IMR-90 (cell line): ENCODE measurements at regions not wholly inside any gene's neighbourhood (a gene's known extent, or its start where the extent isn't known, plus 50 kb on each side); places are given as distances from the start of the nearest gene placed in this dataset.

Source experiments
- ATAC-seq: fragments of 200-7000 bp; cut with Tn5 transposase; 2 replicates; pipeline ENCODE4 v1.9.1; 2020; ENCODE audit warnings: low read depth, mild to moderate bottlenecking, moderate library complexity
- BruUV-seq: library from RNA; stranded (reverse); fragments of 400-500 nt; replicated peaks from 2 replicates; lab custom pipeline; 2021; lab: Mats Ljungman, UMichigan
- CTCF ChIA-PET: fragments of 300-600 bp; formaldehyde crosslinking; extraction: SDS; loops from one replicate; lab custom pipeline; 2021; ENCODE audit warnings: antibody characterized with exemption; lab: Yijun Ruan, JAX
- POLR2A ChIA-PET: fragments of 300-600 bp; sonication (Branson Sonifier 250); formaldehyde crosslinking; loops from one replicate; lab custom pipeline; 2022; ENCODE audit warnings: antibody characterized with exemption; ENCODE audit not compliant: unreplicated experiment; lab: Charles Lee
- DNase-seq: peaks from one replicate; pipeline ENCODE4 v3.0.0; 2013
- H2AFZ ChIP-seq: replicated peaks from 2 replicates; pipeline ENCODE3; 2013; ENCODE audit warnings: low read length, mild to moderate bottlenecking; ENCODE audit not compliant: poor library complexity
- H2AK5ac ChIP-seq: 2 replicates; pipeline ENCODE4 v1.6.1; 2013; ENCODE audit warnings: low read depth, low read length, inconsistent platforms
- H2AK9ac ChIP-seq: replicated peaks from 2 replicates; pipeline ENCODE3; 2013; ENCODE audit warnings: mild to moderate bottlenecking, low read depth, low read length, moderate library complexity; ENCODE audit not compliant: poor library complexity
- H2BK120ac ChIP-seq: 2 replicates; pipeline ENCODE4 v1.6.1; 2013; ENCODE audit warnings: low read depth, low read length, inconsistent platforms
- H2BK15ac ChIP-seq: 3 replicates; pipeline ENCODE4 v1.6.1; 2013; ENCODE audit warnings: low read depth, low read length, inconsistent platforms
- H2BK20ac ChIP-seq: 2 replicates; pipeline ENCODE4 v1.6.1; 2013; ENCODE audit warnings: low read depth, mild to moderate bottlenecking, inconsistent platforms, low read length, moderate library complexity
- H2BK5ac ChIP-seq: 2 replicates; pipeline ENCODE4 v1.6.1; 2013; ENCODE audit warnings: mild to moderate bottlenecking, low read depth, low read length, inconsistent platforms; ENCODE audit not compliant: poor library complexity, severe bottlenecking
- H3K14ac ChIP-seq: replicated peaks from 2 replicates; pipeline ENCODE4 v1.6.1; 2013; ENCODE audit warnings: low read depth, low read length, inconsistent platforms
- H3K18ac ChIP-seq: 2 replicates; pipeline ENCODE4 v1.6.1; 2013; ENCODE audit warnings: low read depth, low read length, control low read depth
- H3K23ac ChIP-seq: 2 replicates; pipeline ENCODE4 v1.6.1; 2013; ENCODE audit warnings: low read depth, low read length, inconsistent platforms
- H3K27ac ChIP-seq: 2 replicates; pipeline ENCODE4 v1.5.1; 2013; ENCODE audit warnings: mild to moderate bottlenecking, control low read depth, low read length; ENCODE audit not compliant: insufficient read depth
- H3K27me3 ChIP-seq: 2 replicates; pipeline ENCODE4 v1.6.1; 2013; ENCODE audit warnings: low read length; ENCODE audit not compliant: control insufficient read depth, insufficient read depth
- H3K36me3 ChIP-seq: 2 replicates; pipeline ENCODE4 v1.6.1; 2013; ENCODE audit warnings: low read length, mixed read lengths; ENCODE audit not compliant: control insufficient read depth, insufficient read depth
- H3K4ac ChIP-seq: 2 replicates; pipeline ENCODE4 v1.6.1; 2013; ENCODE audit warnings: low read depth, low read length, inconsistent platforms
- H3K4me1 ChIP-seq: 2 replicates; pipeline ENCODE4 v1.6.1; 2013; ENCODE audit warnings: low read length, mixed read lengths; ENCODE audit not compliant: control insufficient read depth, insufficient read depth
- H3K4me2 ChIP-seq: 2 replicates; pipeline ENCODE4 v1.6.1; 2013; ENCODE audit warnings: low read depth, mild to moderate bottlenecking, control low read depth, low read length, moderate library complexity
- H3K4me3 ChIP-seq: 2 replicates; pipeline ENCODE4 v1.5.1; 2013; ENCODE audit warnings: low read depth, mild to moderate bottlenecking, control low read depth, low read length, moderate library complexity; ENCODE audit not compliant: insufficient read depth
- H3K56ac ChIP-seq: 2 replicates; pipeline ENCODE4 v1.6.1; 2013; ENCODE audit warnings: low read length, inconsistent platforms; ENCODE audit not compliant: insufficient read depth; ENCODE audit errors: extremely low read depth
- H3K79me1 ChIP-seq, 2 experiments: 2 replicates each; pipeline ENCODE4 v1.6.1; 2013; ENCODE audit warnings: low read length in 2 of 2, inconsistent platforms in 1 of 2, low read depth in 1 of 2
- H3K9ac ChIP-seq: 2 replicates; pipeline ENCODE4 v1.6.1; 2013; ENCODE audit warnings: low read depth, low read length, control low read depth
- H3K9me1 ChIP-seq: 2 replicates; pipeline ENCODE4 v1.6.1; 2013; ENCODE audit warnings: low read length, inconsistent platforms; ENCODE audit not compliant: insufficient read depth
- H3K9me3 ChIP-seq: 2 replicates; pipeline ENCODE4 v1.6.1; 2013; ENCODE audit warnings: low read length; ENCODE audit not compliant: control insufficient read depth, insufficient read depth
- H4K20me1 ChIP-seq: 2 replicates; pipeline ENCODE4 v1.6.1; 2013; ENCODE audit warnings: low read length, inconsistent platforms; ENCODE audit not compliant: insufficient read depth
- H4K5ac ChIP-seq: 2 replicates; pipeline ENCODE4 v1.6.1; 2013; ENCODE audit warnings: mild to moderate bottlenecking, low read depth, low read length, control low read depth
- H4K8ac ChIP-seq, 2 experiments: 2 replicates each; pipeline ENCODE4 v1.6.1; 2013; ENCODE audit warnings: low read depth in 2 of 2, low read length in 2 of 2, control low read depth in 1 of 2, inconsistent platforms in 1 of 2
- H4K91ac ChIP-seq: 2 replicates; pipeline ENCODE4 v1.6.1; 2013; ENCODE audit warnings: low read depth, low read length, inconsistent platforms; ENCODE audit not compliant: insufficient read depth
- BHLHE40 ChIP-seq: fragments of 150-350 bp; IDR thresholded peaks from 2 replicates; pipeline ENCODE4 v1.6.1; 2016; ENCODE audit warnings: mild to moderate bottlenecking, low read depth, low read length
- CEBPB ChIP-seq: IDR thresholded peaks from 2 replicates; pipeline ENCODE4 v1.6.1; 2012; ENCODE audit warnings: low read depth, low read length, improper control_type of control experiment
- CHD1 ChIP-seq: IDR thresholded peaks from 2 replicates; pipeline ENCODE4 v1.6.1; 2012; ENCODE audit warnings: low read depth, low read length, improper control_type of control experiment
- CTCF ChIP-seq: conservative IDR thresholded peaks from 2 replicates; pipeline ENCODE4 v1.5.1; 2012; ENCODE audit warnings: mild to moderate bottlenecking, low read depth, low read length, improper control_type of control experiment
- FOS ChIP-seq: fragments of 150-350 bp; IDR thresholded peaks from 2 replicates; pipeline ENCODE4 v1.6.1; 2016; ENCODE audit warnings: low read depth, low read length
- MAFK ChIP-seq: IDR thresholded peaks from 2 replicates; pipeline ENCODE4 v1.6.1; 2012; ENCODE audit warnings: low read depth, low read length, improper control_type of control experiment
- MAZ ChIP-seq: IDR thresholded peaks from 2 replicates; pipeline ENCODE4 v1.6.1; 2012; ENCODE audit warnings: low read depth, mild to moderate bottlenecking, low read length, improper control_type of control experiment, moderate library complexity, borderline replicate concordance
- MXI1 ChIP-seq: IDR thresholded peaks from 2 replicates; pipeline ENCODE4 v1.6.1; 2012; ENCODE audit warnings: low read depth, mild to moderate bottlenecking, low read length, moderate library complexity, borderline replicate concordance
- NFE2L2 ChIP-seq: fragments of 150-350 bp; IDR thresholded peaks from 2 replicates; pipeline ENCODE4 v1.6.1; 2016; ENCODE audit warnings: low read depth, mild to moderate bottlenecking, low read length
- POLR2A ChIP-seq: IDR thresholded peaks from 2 replicates; pipeline ENCODE4 v1.6.1; 2012; ENCODE audit warnings: mild to moderate bottlenecking, low read depth, low read length
- RAD21 ChIP-seq: IDR thresholded peaks from 2 replicates; pipeline ENCODE4 v1.6.1; 2012; ENCODE audit warnings: low read length, improper control_type of control experiment
- RCOR1 ChIP-seq: IDR thresholded peaks from 2 replicates; pipeline ENCODE4 v1.6.1; 2012; ENCODE audit warnings: mild to moderate bottlenecking, low read length, improper control_type of control experiment; ENCODE audit not compliant: insufficient replicate concordance
- RFX5 ChIP-seq: IDR thresholded peaks from 2 replicates; pipeline ENCODE4 v1.8.0; 2012; ENCODE audit warnings: low read depth, mild to moderate bottlenecking, low read length, moderate library complexity
- SMC3 ChIP-seq: fragments of 150-350 bp; IDR thresholded peaks from 2 replicates; pipeline ENCODE4 v1.6.1; 2016; ENCODE audit warnings: low read depth, mild to moderate bottlenecking, antibody characterized with exemption, low read length, moderate library complexity
- USF2 ChIP-seq: fragments of 150-350 bp; IDR thresholded peaks from 2 replicates; pipeline ENCODE4 v1.6.1; 2017; ENCODE audit warnings: mild to moderate bottlenecking, antibody characterized with exemption, low read length, low read depth
- dilution Hi-C: fragments of 300-500 bp; cut with HindIII; formaldehyde crosslinking; loops from one replicate; pipeline ENCODE4 v1.14.3; 2018; ENCODE audit warnings: low sequenced_read_pairs; ENCODE audit not compliant: unreplicated experiment
- in situ Hi-C: fragments of 300-500 bp; cut with MboI; formaldehyde crosslinking; loops from 3 replicates; pipeline ENCODE4 v1.14.3; 2019; ENCODE audit warnings: low sequenced_read_pairs, inconsistent platforms, mixed read lengths
- intact Hi-C: fragments of 100-400 bp; cut with micrococcal nuclease; formaldehyde crosslinking; loops from 2 replicates; pipeline ENCODE4 v1.10.0; 2022
- TF ChIP-seq, protein P1 (sequence below): fragments of 150-350 bp; IDR thresholded peaks from 2 replicates; pipeline ENCODE4 v1.6.1; 2016; ENCODE audit warnings: low read depth, mild to moderate bottlenecking, low read length, moderate library complexity, borderline replicate concordance

- POLR2A ChIA-PET = no interaction called here
- dilution Hi-C loops = no loop called here
Observed at GRCh38 chr11:38252620-38253019, 1654.6 kb upstream of the RAG2 start.

More at GRCh38 chr11:38252620-38253019, 1654.6 kb upstream of the RAG2 start:
- BruUV-seq = no TSS peak
- Histone ChIP-seq H3K27me3 (no peaks in the 10 kb centered on the region), H3K18ac (no peak overlapping the region), H3K4me1 (no peaks in the 10 kb centered on the region), H3K9me1 (no peaks in the 10 kb centered on the region), H3K4me2 (no peak overlapping the region), H3K36me3 (no peaks in the 10 kb centered on the region), H3K23ac (no peak overlapping the region), H3K79me1 (no peaks in the 10 kb centered on the region), H2AK9ac (no peak overlapping the region), H3K4me3 (no peak overlapping the region), H4K91ac (no peak overlapping the region), H2BK5ac (no peak overlapping the region), H2AFZ (no peak overlapping the region), H4K8ac (no peak overlapping the region), H2AK5ac (no peak overlapping the region), H4K20me1 (no peaks in the 10 kb centered on the region), H3K4ac (no peak overlapping the region), H2BK120ac (no peak overlapping the region), H3K9me3 (peaks cover 6% of the 10 kb centered on the region), H3K9ac (no peak overlapping the region), H3K56ac (no peak overlapping the region), H3K27ac (no peak overlapping the region), H4K5ac (no peak overlapping the region), H3K14ac (no peak overlapping the region), H2BK15ac (no peak overlapping the region), H2BK20ac (no peak overlapping the region)
- DNase-seq (no peak), ATAC-seq (no peak)
- in situ Hi-C loops (no loop called here), intact Hi-C loops (no loop called here)
- CTCF ChIA-PET = no interaction called here
- TF ChIP-seq BHLHE40 = no peak
- no peak for TF ChIP-seq RCOR1
- TF ChIP-seq FOS = no peak
- TF ChIP-seq CTCF = no peak
- no peak for TF ChIP-seq CHD1
- no peak for TF ChIP-seq CEBPB
- TF ChIP-seq MXI1 = no peak
- no peak for TF ChIP-seq RFX5
- TF ChIP-seq, protein P1, sequence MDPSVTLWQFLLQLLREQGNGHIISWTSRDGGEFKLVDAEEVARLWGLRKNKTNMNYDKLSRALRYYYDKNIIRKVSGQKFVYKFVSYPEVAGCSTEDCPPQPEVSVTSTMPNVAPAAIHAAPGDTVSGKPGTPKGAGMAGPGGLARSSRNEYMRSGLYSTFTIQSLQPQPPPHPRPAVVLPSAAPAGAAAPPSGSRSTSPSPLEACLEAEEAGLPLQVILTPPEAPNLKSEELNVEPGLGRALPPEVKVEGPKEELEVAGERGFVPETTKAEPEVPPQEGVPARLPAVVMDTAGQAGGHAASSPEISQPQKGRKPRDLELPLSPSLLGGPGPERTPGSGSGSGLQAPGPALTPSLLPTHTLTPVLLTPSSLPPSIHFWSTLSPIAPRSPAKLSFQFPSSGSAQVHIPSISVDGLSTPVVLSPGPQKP = no peak
- TF ChIP-seq SMC3 = no peak
- no peak for TF ChIP-seq NFE2L2
- no peak for TF ChIP-seq POLR2A
- TF ChIP-seq RAD21 = no peak
- TF ChIP-seq USF2 = no peak
- no peak for TF ChIP-seq MAZ
- no peak for TF ChIP-seq MAFK
